Smooth muscle cell (in vitro differentiated cells): ENCODE measurements at regions not wholly inside any gene's neighbourhood (a gene's known extent, or its start where the extent isn't known, plus 50 kb on each side); places are given as distances from the start of the nearest gene placed in this dataset.

Experiments
- DNase-seq: peaks from one replicate; lab custom pipeline; 2025; ENCODE audit not compliant: unreplicated experiment; lab: John Stamatoyannopoulos, UW
- H2AFZ ChIP-seq: fragments of 200-600 bp; sonication (generic); 2 replicates; pipeline ENCODE4 v1.6.0; 2016; ENCODE audit warnings: antibody characterized with exemption, low read depth, mild to moderate bottlenecking
- H3F3A ChIP-seq: fragments of 200-600 bp; sonication (generic); 2 replicates; pipeline ENCODE4 v1.6.0; 2017; ENCODE audit warnings: antibody characterized with exemption, low read depth
- H3K27ac ChIP-seq: fragments of 200-600 bp; sonication (generic); 2 replicates; pipeline ENCODE4 v1.5.1; 2016; ENCODE audit warnings: low read depth, mild to moderate bottlenecking
- H3K27me3 ChIP-seq: fragments of 200-600 bp; sonication (generic); 2 replicates; pipeline ENCODE4 v1.6.1; 2016; ENCODE audit warnings: low read depth, mild to moderate bottlenecking
- H3K36me3 ChIP-seq: fragments of 200-600 bp; sonication (generic); 2 replicates; pipeline ENCODE4 v1.5.1; 2016; ENCODE audit warnings: low read depth
- H3K4me1 ChIP-seq: fragments of 200-600 bp; sonication (generic); 2 replicates; pipeline ENCODE4 v1.5.1; 2016; ENCODE audit warnings: low read depth
- H3K4me2 ChIP-seq: fragments of 200-600 bp; sonication (generic); 2 replicates; pipeline ENCODE4 v1.6.0; 2016; ENCODE audit warnings: mild to moderate bottlenecking
- H3K4me3 ChIP-seq: fragments of 200-600 bp; sonication (generic); 2 replicates; pipeline ENCODE4 v1.5.1; 2016; ENCODE audit warnings: mild to moderate bottlenecking
- H3K79me2 ChIP-seq: fragments of 200-600 bp; sonication (generic); 2 replicates; pipeline ENCODE4 v1.6.0; 2016; ENCODE audit warnings: low read depth, mild to moderate bottlenecking
- H3K9ac ChIP-seq: fragments of 200-600 bp; sonication (generic); 2 replicates; pipeline ENCODE4 v1.6.0; 2016; ENCODE audit warnings: low read depth
- H3K9me3 ChIP-seq: fragments of 200-600 bp; sonication (generic); replicated peaks from 2 replicates; pipeline ENCODE4 v1.5.1; 2016; ENCODE audit warnings: low read depth
- H4K20me1 ChIP-seq: fragments of 200-600 bp; sonication (generic); 2 replicates; pipeline ENCODE4 v1.6.0; 2016; ENCODE audit warnings: low read depth
- WGBS: methylation state at CpG from one replicate; pipeline ENCODE4 v1.1.7; 2016; ENCODE audit warnings: low lambda C conversion rate; 5-methylcytosine and 5-hydroxymethylcytosine counted together
- TF ChIP-seq, protein P1 (sequence below): fragments of 200-600 bp; sonication (generic); IDR thresholded peaks from 2 replicates; pipeline ENCODE4 v1.5.1; 2017; ENCODE audit warnings: borderline replicate concordance, mild to moderate bottlenecking, antibody characterized with exemption; ENCODE audit not compliant: insufficient read depth, poor library complexity, severe bottlenecking

DNA sequence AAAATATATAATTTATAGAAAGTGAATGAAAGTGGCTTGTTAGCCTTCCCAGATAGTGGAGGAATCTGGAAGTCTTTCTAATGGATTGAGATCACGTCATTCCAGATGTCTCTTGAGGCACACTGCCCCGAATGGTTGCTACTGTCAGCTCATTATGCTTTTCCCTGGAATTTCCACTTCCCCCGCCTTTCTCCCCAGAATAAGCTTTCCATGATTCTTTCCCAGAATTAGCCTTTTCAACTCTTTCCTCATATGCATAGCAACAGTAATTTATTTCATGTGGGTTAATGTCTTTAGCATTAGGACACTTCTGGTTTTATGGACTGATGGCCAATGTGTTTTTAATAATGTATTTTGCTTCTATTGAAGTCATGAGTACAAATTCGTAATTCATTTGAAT is 81.5 kb downstream of the PALM2AKAP2 start:
- H3K4me2 ChIP-seq, result peak overlapping the region; percentile 44
- H3K36me3 ChIP-seq, result no peaks in the 10 kb centered on the region
- 47% methylated on average over 4 of the region's 4 CpGs for WGBS
- H3K27me3 ChIP-seq, result no peaks in the 10 kb centered on the region
- H3K4me3 ChIP-seq, result no peak overlapping the region
- TF ChIP-seq, protein P1, sequence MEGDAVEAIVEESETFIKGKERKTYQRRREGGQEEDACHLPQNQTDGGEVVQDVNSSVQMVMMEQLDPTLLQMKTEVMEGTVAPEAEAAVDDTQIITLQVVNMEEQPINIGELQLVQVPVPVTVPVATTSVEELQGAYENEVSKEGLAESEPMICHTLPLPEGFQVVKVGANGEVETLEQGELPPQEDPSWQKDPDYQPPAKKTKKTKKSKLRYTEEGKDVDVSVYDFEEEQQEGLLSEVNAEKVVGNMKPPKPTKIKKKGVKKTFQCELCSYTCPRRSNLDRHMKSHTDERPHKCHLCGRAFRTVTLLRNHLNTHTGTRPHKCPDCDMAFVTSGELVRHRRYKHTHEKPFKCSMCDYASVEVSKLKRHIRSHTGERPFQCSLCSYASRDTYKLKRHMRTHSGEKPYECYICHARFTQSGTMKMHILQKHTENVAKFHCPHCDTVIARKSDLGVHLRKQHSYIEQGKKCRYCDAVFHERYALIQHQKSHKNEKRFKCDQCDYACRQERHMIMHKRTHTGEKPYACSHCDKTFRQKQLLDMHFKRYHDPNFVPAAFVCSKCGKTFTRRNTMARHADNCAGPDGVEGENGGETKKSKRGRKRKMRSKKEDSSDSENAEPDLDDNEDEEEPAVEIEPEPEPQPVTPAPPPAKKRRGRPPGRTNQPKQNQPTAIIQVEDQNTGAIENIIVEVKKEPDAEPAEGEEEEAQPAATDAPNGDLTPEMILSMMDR, result no peak
- H4K20me1 ChIP-seq, result peaks cover 67% of the 10 kb centered on the region
- no peak overlapping the region for H2AFZ ChIP-seq
- H3F3A ChIP-seq, result peaks cover 4% of the 10 kb centered on the region
- H3K9me3 ChIP-seq, result no peaks in the 10 kb centered on the region
- peaks cover 5% of the 10 kb centered on the region for H3K4me1 ChIP-seq
- peak overlapping the region; percentile 55 for H3K27ac ChIP-seq
- peaks cover 40% of the 10 kb centered on the region for H3K79me2 ChIP-seq
- H3K9ac ChIP-seq, result no peak overlapping the region
- DNase-seq, result no peak

DNA sequence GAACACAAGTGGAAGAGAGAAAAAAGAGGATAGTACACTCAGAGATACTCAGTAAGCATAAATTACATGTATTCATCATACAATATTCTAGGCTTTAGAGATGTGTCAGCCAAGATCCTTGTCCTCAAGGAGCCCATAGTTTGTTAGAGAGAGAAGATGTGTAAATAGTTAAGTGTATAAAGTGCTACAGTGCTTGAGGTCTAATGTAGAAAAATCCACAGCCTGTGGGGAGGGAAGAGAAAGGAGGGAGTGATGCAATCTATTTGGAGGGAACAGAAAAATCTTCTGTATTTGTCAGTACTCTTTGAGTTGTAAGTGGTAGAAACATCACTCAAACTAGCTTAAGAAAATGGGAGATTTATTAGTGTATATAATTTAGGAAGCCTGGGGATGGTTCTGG is 81.9 kb downstream of the PALM2AKAP2 start:
- peaks cover 5% of the 10 kb centered on the region for H3K4me1 ChIP-seq
- no peak overlapping the region for H2AFZ ChIP-seq
- peaks cover 36% of the 10 kb centered on the region for H3K79me2 ChIP-seq
- peak overlapping the region; percentile 55 for H3K27ac ChIP-seq
- no peak overlapping the region for H3K9ac ChIP-seq
- no peaks in the 10 kb centered on the region for H3K9me3 ChIP-seq
- peak overlapping the region; percentile 44 for H3K4me2 ChIP-seq
- no peak overlapping the region for H3K4me3 ChIP-seq
- H3K27me3 ChIP-seq, result no peaks in the 10 kb centered on the region
- TF ChIP-seq, protein P1, result no peak
- peaks cover 68% of the 10 kb centered on the region for H4K20me1 ChIP-seq
- no peak for DNase-seq
- H3K36me3 ChIP-seq, result no peaks in the 10 kb centered on the region
- peaks cover 4% of the 10 kb centered on the region for H3F3A ChIP-seq

DNA sequence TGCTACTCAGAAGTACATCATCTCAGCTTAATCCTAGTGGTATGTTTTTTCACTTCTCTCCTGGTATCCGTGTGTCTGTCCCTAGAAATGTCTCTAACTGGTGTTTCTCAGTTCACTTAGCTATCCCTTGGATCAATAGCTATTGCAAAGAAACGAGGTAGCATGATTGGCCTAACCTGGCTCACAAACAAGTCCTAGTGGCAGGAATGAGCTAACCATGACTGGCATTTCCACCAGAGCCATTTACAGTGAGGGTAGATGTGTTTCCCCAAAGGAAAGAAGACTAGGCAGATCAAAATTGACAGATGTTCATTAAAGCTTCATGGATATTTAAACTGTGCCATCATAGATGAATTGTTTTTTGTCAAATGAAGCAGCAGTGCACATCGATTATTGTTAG is 82.5 kb downstream of the PALM2AKAP2 start:
- DNase-seq, result no peak
- Histone ChIP-seq H2AFZ (no peak overlapping the region), H3K9me3 (no peaks in the 10 kb centered on the region), H3K4me3 (no peak overlapping the region), H3K79me2 (peaks cover 33% of the 10 kb centered on the region), H3K27me3 (no peaks in the 10 kb centered on the region), H3K36me3 (no peaks in the 10 kb centered on the region), H3K27ac (peak overlapping the region; percentile 55), H3K9ac (no peak overlapping the region), H4K20me1 (peaks cover 66% of the 10 kb centered on the region), H3K4me2 (no peak overlapping the region), H3K4me1 (peaks cover 5% of the 10 kb centered on the region), H3F3A (peaks cover 4% of the 10 kb centered on the region)
- 90% methylated on average over 3 of the region's 3 CpGs for WGBS
- TF ChIP-seq, protein P1, result no peak

DNA sequence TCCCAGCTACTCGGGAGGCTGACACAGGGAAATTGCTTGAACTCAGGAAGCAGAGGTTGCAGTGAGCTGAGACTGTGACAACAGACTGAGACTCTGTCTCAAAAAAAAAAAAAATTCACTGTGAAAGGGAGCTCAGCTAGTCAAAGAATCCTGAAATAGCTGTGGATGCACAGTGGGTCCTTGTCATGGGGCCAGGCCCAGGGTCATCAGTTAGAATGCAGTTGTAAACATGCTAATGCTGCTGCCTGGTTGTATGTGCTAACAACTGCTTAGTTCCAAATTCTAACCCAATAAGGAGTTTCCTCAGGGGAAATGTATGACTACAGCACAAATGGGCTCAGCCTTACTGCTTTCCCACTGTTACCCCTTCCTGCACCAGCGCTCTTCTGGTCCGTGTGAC is 84.0 kb downstream of the PALM2AKAP2 start:
- Histone ChIP-seq H3K9ac (no peak overlapping the region), H2AFZ (no peak overlapping the region), H3K4me1 (peaks cover 5% of the 10 kb centered on the region), H3K36me3 (no peaks in the 10 kb centered on the region), H4K20me1 (peaks cover 62% of the 10 kb centered on the region), H3K4me3 (no peak overlapping the region), H3K9me3 (no peaks in the 10 kb centered on the region), H3K79me2 (peaks cover 21% of the 10 kb centered on the region), H3K27ac (no peak overlapping the region), H3F3A (peaks cover 4% of the 10 kb centered on the region), H3K4me2 (no peak overlapping the region), H3K27me3 (no peaks in the 10 kb centered on the region)
- 92% methylated on average over 3 of the region's 3 CpGs for WGBS
- TF ChIP-seq, protein P1, result no peak
- DNase-seq, result no peak
